Caco-2 (cell line): ENCODE measurements at regions not wholly inside any gene's neighbourhood (a gene's known extent, or its start where the extent isn't known, plus 50 kb on each side); places are given as distances from the start of the nearest gene placed in this dataset.

ENCODE experiments used
- BruUV-seq: library from RNA; stranded (reverse); fragments of 400-500 nt; replicated peaks from 2 replicates; lab custom pipeline; 2021; lab: Mats Ljungman, UMichigan
- CTCF ChIA-PET: fragments of 300-600 bp; sonication (Branson Sonifier 250); formaldehyde crosslinking; loops from one replicate; lab custom pipeline; 2022; ENCODE audit warnings: antibody characterized with exemption; lab: Charles Lee
- POLR2A ChIA-PET: fragments of 300-600 bp; sonication (Branson Sonifier 250); formaldehyde crosslinking; loops from one replicate; lab custom pipeline; 2022; ENCODE audit warnings: antibody characterized with exemption; lab: Charles Lee
- DNase-seq, 2 experiments: peaks; one replicate each; pipeline versions ENCODE4 v3.0.0 to v3.0.0-alpha.2; 2020 to 2022
- H3K27me3 ChIP-seq: replicated peaks from 2 replicates; pipeline ENCODE4 v1.6.0; 2011; ENCODE audit warnings: low read length; ENCODE audit not compliant: control insufficient read depth, insufficient read depth
- H3K36me3 ChIP-seq: 2 replicates; pipeline ENCODE4 v1.5.1; 2011; ENCODE audit warnings: low read length; ENCODE audit not compliant: control insufficient read depth, insufficient read depth
- H3K4me1 ChIP-seq: fragments of 250-450 bp; sonication (Bioruptor Pico); 2 replicates; pipeline ENCODE4 v1.5.1; 2020; ENCODE audit warnings: mild to moderate bottlenecking
- H3K4me3 ChIP-seq: 2 replicates; pipeline ENCODE4 v1.5.1; 2011; ENCODE audit warnings: low read depth, mild to moderate bottlenecking, control low read depth, low read length
- H3K9me3 ChIP-seq: fragments of 250-450 bp; sonication (Bioruptor Pico); 2 replicates; pipeline ENCODE4 v1.5.1; 2020; ENCODE audit warnings: mild to moderate bottlenecking, moderate library complexity
- H3K27ac Mint-ChIP-seq: one replicate; pipeline ENCODE4 v1.8.0; 2022; ENCODE audit warnings: mixed read lengths; ENCODE audit not compliant: unreplicated experiment
- H3K27me3 Mint-ChIP-seq: one replicate; pipeline ENCODE4 v1.8.0; 2022; ENCODE audit warnings: mixed read lengths; ENCODE audit not compliant: insufficient read depth, unreplicated experiment
- H3K36me3 Mint-ChIP-seq: one replicate; pipeline ENCODE4 v1.8.0; 2022; ENCODE audit warnings: mild to moderate bottlenecking, mixed read lengths; ENCODE audit not compliant: insufficient read depth, unreplicated experiment
- H3K4me1 Mint-ChIP-seq: one replicate; pipeline ENCODE4 v1.8.0; 2022; ENCODE audit warnings: low read depth, mixed read lengths; ENCODE audit not compliant: unreplicated experiment
- H3K4me3 Mint-ChIP-seq: one replicate; pipeline ENCODE4 v1.8.0; 2022; ENCODE audit warnings: mild to moderate bottlenecking, moderate library complexity, mixed read lengths; ENCODE audit not compliant: unreplicated experiment
- H3K9me3 Mint-ChIP-seq: one replicate; pipeline ENCODE4 v1.8.0; 2022; ENCODE audit warnings: mixed read lengths; ENCODE audit not compliant: unreplicated experiment
- CTCF ChIP-seq, 2 experiments: fragments of 200-600 bp in 1 of 2; IDR thresholded peaks; 1 replicate in 1 of 2; 2 replicates in 1 of 2; pipeline versions ENCODE4 v1.5.1 to v1.8.0; 2011 to 2022; ENCODE audit warnings: antibody characterized with exemption in 1 of 2, control low read depth in 1 of 2, inconsistent platforms in 1 of 2, low read depth in 1 of 2, low read length in 1 of 2, mild to moderate bottlenecking in 1 of 2, moderate library complexity in 1 of 2; ENCODE audit not compliant: insufficient read depth in 1 of 2, severe bottlenecking in 1 of 2, unreplicated experiment in 1 of 2
- intact Hi-C: fragments of 100-400 bp; cut with micrococcal nuclease; formaldehyde crosslinking; loops from one replicate; pipeline ENCODE4 v1.10.0; 2022; ENCODE audit not compliant: unreplicated experiment

DNA sequence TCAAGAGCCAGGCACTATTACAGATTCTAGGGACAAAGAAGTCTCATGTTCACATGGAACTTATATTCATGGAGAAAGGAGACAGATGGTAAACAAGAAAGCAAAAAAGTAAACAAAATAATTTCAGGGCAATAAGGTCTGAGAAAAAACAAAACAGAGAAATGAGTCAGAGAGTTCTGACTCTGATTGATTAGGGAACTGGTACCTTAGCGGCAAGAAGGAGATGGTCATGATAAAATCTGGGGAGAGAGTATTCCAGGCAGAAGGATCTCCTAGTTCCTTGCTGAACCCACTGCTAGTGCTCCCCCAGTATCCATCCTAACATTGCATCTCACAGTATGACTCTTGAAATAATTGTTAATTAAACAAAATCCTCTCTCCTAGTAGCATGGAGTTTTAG, 161.8 kb upstream of the KLF7 start:
- H3K4me1 Mint-ChIP-seq: peaks cover 8% of the 10 kb centered on the region
- ChIA-PET POLR2A (no interaction called here), CTCF (no interaction called here)
- Histone ChIP-seq H3K36me3 (no peaks in the 10 kb centered on the region), H3K27me3 (no peaks in the 10 kb centered on the region), H3K4me3 (no peak overlapping the region), H3K9me3 (no peaks in the 10 kb centered on the region), H3K4me1 (no peaks in the 10 kb centered on the region)
- no peak for TF ChIP-seq CTCF (IDR thresholded peaks at IDR 0.05; ENCODE audit: insufficient read depth in 1 of 2, low read depth in 1 of 2, low read length in 1 of 2, severe bottlenecking in 1 of 2, unreplicated experiment in 1 of 2)
- H3K4me3 Mint-ChIP-seq: no peak overlapping the region
- intact Hi-C loops: no loop called here
- no TSS peak for BruUV-seq
- no peaks in the 10 kb centered on the region for H3K9me3 Mint-ChIP-seq
- peaks cover 12% of the 10 kb centered on the region for H3K27me3 Mint-ChIP-seq
- no peak for DNase-seq
- H3K27ac Mint-ChIP-seq: no peak overlapping the region
- H3K36me3 Mint-ChIP-seq: no peaks in the 10 kb centered on the region

GRCh38 chr2:207328944-207329386, 163.2 kb upstream of the KLF7 start:
- Mint-ChIP-seq H3K36me3 (no peaks in the 10 kb centered on the region), H3K4me3 (no peak overlapping the region), H3K27me3 (peaks cover 14% of the 10 kb centered on the region), H3K27ac (no peak overlapping the region), H3K9me3 (no peaks in the 10 kb centered on the region), H3K4me1 (peaks cover 8% of the 10 kb centered on the region)
- no TSS peak for BruUV-seq
- TF ChIP-seq CTCF (IDR thresholded peaks at IDR 0.05; ENCODE audit: insufficient read depth in 1 of 2, low read depth in 1 of 2, low read length in 1 of 2, severe bottlenecking in 1 of 2, unreplicated experiment in 1 of 2): no peak
- ChIA-PET POLR2A (no interaction called here), CTCF (no interaction called here)
- H3K9me3 ChIP-seq: no peaks in the 10 kb centered on the region
- intact Hi-C loops: no loop called here
- no peaks in the 10 kb centered on the region for H3K27me3 ChIP-seq
- no peak overlapping the region for H3K4me3 ChIP-seq
- no peaks in the 10 kb centered on the region for H3K4me1 ChIP-seq
- no peak for DNase-seq
- H3K36me3 ChIP-seq: no peaks in the 10 kb centered on the region

DNA sequence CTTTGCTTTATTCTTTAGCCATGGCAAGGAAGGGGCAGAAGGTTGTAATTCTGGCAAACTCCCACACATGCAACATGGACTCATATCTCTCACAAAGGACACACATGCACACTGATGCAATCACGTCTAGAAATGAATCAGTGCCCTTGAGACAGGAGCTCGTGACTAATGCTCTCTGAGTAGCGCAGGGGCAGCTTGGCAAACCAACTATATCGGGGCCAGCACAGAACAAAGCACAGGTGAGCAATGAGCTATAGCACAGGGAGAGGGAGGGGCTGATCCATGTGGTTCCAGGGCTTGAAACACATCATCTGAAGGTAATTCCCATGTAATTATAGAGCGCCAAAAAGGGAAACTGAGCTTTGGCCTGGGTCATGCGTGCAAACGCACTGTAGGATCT, 165.2 kb upstream of the KLF7 start:
- no peak for DNase-seq
- BruUV-seq: no TSS peak
- peaks cover 14% of the 10 kb centered on the region for H3K27me3 Mint-ChIP-seq
- Histone ChIP-seq H3K9me3 (no peaks in the 10 kb centered on the region), H3K36me3 (no peaks in the 10 kb centered on the region), H3K4me1 (no peaks in the 10 kb centered on the region), H3K27me3 (no peaks in the 10 kb centered on the region), H3K4me3 (no peak overlapping the region)
- intact Hi-C loops: no loop called here
- H3K4me3 Mint-ChIP-seq: no peak overlapping the region
- H3K9me3 Mint-ChIP-seq: no peaks in the 10 kb centered on the region
- no peaks in the 10 kb centered on the region for H3K36me3 Mint-ChIP-seq
- no peak for TF ChIP-seq CTCF (IDR thresholded peaks at IDR 0.05; ENCODE audit: insufficient read depth in 1 of 2, low read depth in 1 of 2, low read length in 1 of 2, severe bottlenecking in 1 of 2, unreplicated experiment in 1 of 2)
- no peak overlapping the region for H3K27ac Mint-ChIP-seq
- ChIA-PET POLR2A (no interaction called here), CTCF (no interaction called here)
- peaks cover 8% of the 10 kb centered on the region for H3K4me1 Mint-ChIP-seq
